Fibroblast of the conjunctiva (primary cell): ENCODE measurements at regions not wholly inside any gene's neighbourhood (a gene's known extent, or its start where the extent isn't known, plus 50 kb on each side); places are given as distances from the start of the nearest gene placed in this dataset.
"Not testable (repeated sequence)": the region's sequence is repeated elsewhere in the genome, so short reads cannot be mapped to it uniquely, and the experiment has no call there.

Source experiments
- DNase-seq: peaks from one replicate; pipeline ENCODE4 v3.0.0-alpha.2; 2010; ENCODE audit warnings: low read depth

GRCh38 chr13:50387051-50387581 lies 371.9 kb downstream of the KCNRG start:
- no peak for DNase-seq

DNA sequence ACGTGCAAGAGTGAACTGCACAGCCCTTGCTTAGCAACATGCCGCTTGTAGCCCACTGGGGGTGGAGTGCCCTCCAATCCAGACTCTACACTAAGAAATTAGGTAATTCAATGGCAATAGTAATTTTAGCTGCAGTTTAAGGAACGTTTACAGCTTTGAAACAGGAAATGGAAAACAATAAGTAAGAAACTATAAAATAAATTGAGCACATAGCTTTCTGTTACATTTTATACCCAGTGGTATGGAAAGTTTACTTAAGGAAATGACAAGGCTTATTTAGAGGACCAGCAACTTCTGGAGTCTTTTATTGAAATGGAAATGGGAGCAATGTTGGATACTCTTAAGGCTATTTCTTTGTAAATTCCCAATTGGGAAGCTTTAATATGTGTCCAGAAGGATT lies 373.2 kb downstream of the KCNRG start:
- no peak for DNase-seq

- no peak for DNase-seq
These were observed 374.5 kb downstream of the KCNRG start for GRCh38 chr13:50389726-50390125.

- no peak for DNase-seq
These were observed 375.4 kb downstream of the KCNRG start for GRCh38 chr13:50390503-50391248.

DNA sequence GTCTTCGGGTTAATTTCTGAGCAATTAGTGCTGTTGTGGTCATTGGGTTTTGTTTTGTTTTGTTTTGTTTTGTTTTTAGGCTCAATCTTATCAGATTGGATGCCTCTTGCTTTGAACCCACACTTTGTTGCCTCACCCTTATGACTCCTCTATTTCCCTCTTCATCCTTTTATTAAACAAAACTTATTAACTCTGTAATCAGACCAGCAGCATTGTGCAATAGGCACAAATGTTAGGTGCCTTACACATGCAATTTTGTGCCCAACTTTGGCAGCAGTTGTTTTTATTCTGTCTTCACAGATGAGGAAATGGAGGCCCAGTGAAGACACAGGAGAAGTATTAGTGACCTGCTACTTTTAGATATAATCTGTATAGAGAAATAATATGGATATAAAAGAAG lies 377.7 kb downstream of the KCNRG start:
- no peak for DNase-seq

- no peak for DNase-seq
These were observed 378.4 kb downstream of the KCNRG start for GRCh38 chr13:50393628-50394027.

DNA sequence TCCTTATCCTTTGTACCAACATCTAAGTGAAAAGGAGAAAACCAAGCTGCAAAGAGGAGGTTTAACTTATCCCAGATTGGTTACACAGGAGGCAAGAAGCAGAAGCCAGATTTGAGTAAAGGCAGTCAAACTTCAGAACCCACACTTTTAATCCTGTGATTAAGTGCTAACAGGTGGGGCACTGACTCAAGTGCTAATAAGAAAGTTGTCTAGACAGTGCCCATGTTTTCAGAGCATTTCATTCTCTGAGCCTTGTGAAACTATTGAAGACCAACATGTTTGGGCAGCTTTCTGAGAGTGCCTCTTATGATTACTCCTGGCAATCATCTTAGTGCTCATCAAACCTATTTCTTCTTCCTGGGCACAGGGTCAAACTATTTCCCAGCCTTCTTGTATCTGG lies 380.8 kb downstream of the KCNRG start:
- DNase-seq, result no peak

DNA sequence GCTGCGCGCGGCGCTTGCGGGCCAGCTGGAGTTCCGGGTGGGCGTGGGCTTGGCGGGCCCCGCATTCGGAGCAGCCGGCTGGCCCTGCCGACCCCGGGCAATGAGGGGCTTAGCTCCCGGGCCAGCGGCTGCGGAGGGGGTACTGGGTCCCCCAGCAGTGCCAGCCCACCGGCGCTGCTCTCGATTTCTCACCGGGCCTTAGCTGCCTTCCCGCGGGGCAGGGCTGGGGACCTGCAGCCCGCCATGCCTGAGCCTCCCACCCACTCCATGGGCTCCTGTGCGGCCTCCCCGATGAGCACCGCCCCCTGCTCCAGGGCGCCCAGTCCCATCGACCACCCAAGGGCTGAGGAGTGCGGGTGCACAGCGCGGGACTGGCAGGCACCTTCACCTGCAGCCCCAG lies 381.4 kb downstream of the KCNRG start:
- not testable (repeated sequence) for DNase-seq

DNA sequence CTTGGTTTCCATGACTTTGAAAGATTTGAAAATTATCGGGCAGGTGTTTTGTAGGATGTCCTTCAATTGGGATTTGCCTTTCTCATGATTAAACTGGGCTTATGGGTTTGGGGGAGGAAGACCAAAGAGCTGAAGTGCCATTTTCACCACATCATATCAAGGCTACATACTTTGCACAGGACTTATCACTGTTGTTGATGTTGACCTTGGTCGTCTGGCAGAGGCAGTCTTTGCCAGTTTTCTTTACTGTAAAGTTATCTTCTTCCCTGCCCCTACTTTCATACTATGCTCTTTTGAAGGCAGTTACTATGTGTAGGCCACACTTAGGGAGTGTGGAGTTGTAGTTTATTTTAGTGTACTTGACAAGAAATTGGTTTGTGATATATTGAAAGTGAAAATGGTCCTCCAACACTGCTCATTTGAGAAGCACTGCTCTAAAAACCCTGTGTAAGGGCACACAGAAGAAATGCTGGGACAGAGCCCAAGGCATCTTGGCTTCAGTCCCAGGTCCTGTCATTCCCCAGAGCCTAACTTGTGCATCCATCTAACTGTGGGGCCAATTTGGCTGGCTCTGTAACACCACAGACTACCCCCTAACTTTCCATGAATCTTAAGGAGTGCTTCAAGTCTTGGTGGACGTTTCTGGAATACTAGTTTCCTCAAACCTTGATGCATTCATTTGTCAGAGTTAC lies 384.9 kb downstream of the KCNRG start:
- DNase-seq, result no peak

GRCh38 chr13:50401049-50401505 lies 385.8 kb downstream of the KCNRG start:
- DNase-seq, result peak; percentile 64

GRCh38 chr13:50401721-50402465 lies 386.6 kb downstream of the KCNRG start:
- DNase-seq, result no peak

- DNase-seq, result no peak
These were observed 388.1 kb downstream of the KCNRG start for GRCh38 chr13:50403311-50403710.

GRCh38 chr13:50404116-50404515 lies 388.9 kb downstream of the KCNRG start:
- no peak for DNase-seq

DNA sequence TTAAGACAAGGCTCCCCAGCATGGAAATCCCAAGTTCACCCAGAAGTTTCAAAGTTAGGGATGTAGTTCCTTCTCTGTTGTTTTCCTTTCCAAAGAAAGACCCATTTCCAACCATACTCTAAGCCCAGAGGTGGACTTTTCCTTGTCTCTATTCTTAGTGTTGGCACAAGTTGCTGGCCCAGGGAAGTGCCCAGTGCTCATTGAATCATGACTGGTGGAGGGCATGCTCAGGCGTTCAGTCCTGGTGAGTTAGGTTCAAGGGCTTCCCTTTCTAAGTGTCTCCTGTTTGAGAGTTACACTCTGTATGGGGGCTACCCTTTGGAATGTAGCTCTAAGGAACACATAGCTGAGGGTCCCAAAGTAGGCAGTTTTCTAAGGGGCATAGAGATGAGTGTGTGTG lies 389.5 kb downstream of the KCNRG start:
- no peak for DNase-seq

- no peak for DNase-seq
These were observed 391.6 kb downstream of the KCNRG start for GRCh38 chr13:50406831-50407230.

DNA sequence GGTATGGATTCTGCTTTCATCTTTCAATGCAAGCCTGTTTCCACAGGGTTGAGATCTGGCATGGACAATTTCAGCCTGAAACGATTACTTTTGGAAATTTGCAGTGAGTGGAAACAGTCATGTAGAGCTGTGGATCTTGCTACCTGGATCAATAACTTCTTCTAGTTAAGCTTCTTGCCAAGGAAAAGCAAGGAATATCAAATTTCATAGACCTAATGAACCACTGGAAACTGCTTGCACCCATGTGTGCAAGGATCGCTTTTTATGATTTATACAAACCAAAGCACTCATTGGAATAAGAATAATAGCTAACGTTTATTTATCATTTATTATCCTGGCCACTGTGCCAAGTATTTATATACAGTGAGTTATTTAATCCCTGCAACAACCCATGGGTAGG lies 392.8 kb downstream of the KCNRG start:
- DNase-seq, result no peak

GRCh38 chr13:50409220-50409619 lies 394.0 kb downstream of the KCNRG start:
- DNase-seq, result no peak

GRCh38 chr13:50410921-50411746 lies 395.9 kb downstream of the KCNRG start:
- no peak for DNase-seq

DNA sequence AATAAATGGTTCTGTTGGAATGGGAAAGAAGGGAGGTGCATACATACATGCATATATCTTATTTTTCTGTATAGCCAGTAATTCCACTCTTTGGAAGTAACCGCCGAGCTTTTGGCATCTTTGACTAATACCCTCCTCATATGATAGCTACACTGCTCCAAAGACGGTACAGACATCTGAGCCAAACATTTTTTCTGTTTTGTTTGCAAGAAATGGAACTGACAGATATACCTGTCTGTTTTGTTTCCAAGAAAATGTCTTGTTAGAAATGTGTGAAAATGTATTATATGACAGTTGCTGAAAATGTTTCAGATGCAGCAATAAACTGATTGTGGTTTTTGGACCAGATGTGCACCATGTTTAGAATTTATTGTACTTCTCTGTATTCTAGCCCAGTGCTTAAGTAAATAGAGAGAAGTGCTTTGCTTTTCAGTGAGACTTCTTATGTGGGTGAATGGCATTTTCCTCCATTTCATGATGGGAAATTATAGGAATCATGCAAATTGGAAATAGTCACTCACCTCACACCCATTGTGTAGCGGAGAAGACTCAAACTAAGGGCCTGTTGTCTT lies 396.9 kb downstream of the KCNRG start:
- DNase-seq, result no peak

GRCh38 chr13:50414640-50415039 lies 399.4 kb downstream of the KCNRG start:
- DNase-seq, result no peak

DNA sequence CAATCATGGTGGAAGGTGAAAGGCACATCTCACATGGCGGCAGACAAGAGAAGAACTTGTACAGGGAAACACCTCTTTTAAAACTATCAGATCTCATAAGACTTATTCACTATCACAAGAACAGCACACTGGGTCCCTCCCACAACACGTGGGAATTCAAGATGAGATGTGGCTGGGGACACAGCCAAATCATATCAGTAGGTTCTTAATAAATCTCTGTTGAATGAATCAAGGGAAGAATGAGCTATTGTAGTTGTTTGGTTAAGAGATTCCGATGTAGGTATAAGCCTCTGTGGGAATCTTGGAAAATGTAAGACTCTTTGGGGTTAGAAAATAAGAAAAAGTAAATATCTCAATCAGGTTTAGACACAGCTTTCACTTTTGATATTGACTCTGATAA lies 400.2 kb downstream of the KCNRG start:
- no peak for DNase-seq
